Naive B cell (primary cell): ENCODE measurements at regions not wholly inside any gene's neighbourhood (a gene's known extent, or its start where the extent isn't known, plus 50 kb on each side); places are given as distances from the start of the nearest gene placed in this dataset.
"Not testable (repeated sequence)": the region's sequence is repeated elsewhere in the genome, so short reads cannot be mapped to it uniquely, and the experiment has no call there.

Experiments used
- ATAC-seq, 2 donors: fragments of 150-1000 bp; cut with Tn5 transposase; 2 replicates each; pipeline ENCODE4 v1.10.0; 2021; ENCODE audit warnings: low read depth in 2 of 2, mild to moderate bottlenecking in 2 of 2, moderate library complexity in 2 of 2
- DNase-seq: peaks from one replicate; pipeline ENCODE4 v3.0.0; 2022
- H3K27ac Mint-ChIP-seq, 6 donors: one replicate each; pipeline ENCODE4 v1.8.0; 2020 to 2022; ENCODE audit warnings: mild to moderate bottlenecking in 6 of 6, mixed read lengths in 6 of 6, moderate library complexity in 5 of 6, inconsistent platforms in 2 of 6
- H3K27me3 Mint-ChIP-seq, 3 donors: one replicate each; pipeline ENCODE4 v1.8.0; 2021 to 2022; ENCODE audit warnings: mixed read lengths in 3 of 3, mild to moderate bottlenecking in 1 of 3
- H3K36me3 Mint-ChIP-seq, 2 donors: one replicate each; pipeline ENCODE4 v1.8.0; 2020 to 2022; ENCODE audit warnings: mixed read lengths in 2 of 2, inconsistent platforms in 1 of 2, mild to moderate bottlenecking in 1 of 2
- H3K4me1 Mint-ChIP-seq, 3 donors: one replicate each; pipeline ENCODE4 v1.8.0; 2020 to 2022; ENCODE audit warnings: mixed read lengths in 3 of 3, inconsistent platforms in 1 of 3, mild to moderate bottlenecking in 1 of 3, moderate library complexity in 1 of 3
- H3K4me3 Mint-ChIP-seq, 8 donors: one replicate each; pipeline ENCODE4 v1.8.0; 2020 to 2022; ENCODE audit warnings: mild to moderate bottlenecking in 8 of 8, mixed read lengths in 8 of 8, moderate library complexity in 8 of 8, inconsistent platforms in 2 of 8
- H3K9me3 Mint-ChIP-seq, 7 donors: one replicate each; pipeline ENCODE4 v1.8.0; 2020 to 2022; ENCODE audit warnings: mixed read lengths in 7 of 7, mild to moderate bottlenecking in 5 of 7, inconsistent platforms in 2 of 7, moderate library complexity in 1 of 7

GRCh38 chr7:149642589-149642988 is 130.8 kb downstream of the ZNF467 start:
- no peak for ATAC-seq
- no peak overlapping the region for H3K4me3 Mint-ChIP-seq
- no peaks in the 10 kb centered on the region for H3K4me1 Mint-ChIP-seq
- no peak overlapping the region for H3K27ac Mint-ChIP-seq
- peaks cover 25 to 37% (median 36%) of the 10 kb centered on the region in 3 donors for H3K27me3 Mint-ChIP-seq
- DNase-seq, result no peak
- no peaks in the 10 kb centered on the region for H3K9me3 Mint-ChIP-seq
- no peaks in the 10 kb centered on the region for H3K36me3 Mint-ChIP-seq

GRCh38 chr7:149638566-149639320 is 134.6 kb downstream of the ZNF467 start:
- ATAC-seq, result no peak
- Mint-ChIP-seq H3K36me3 (no peaks in the 10 kb centered on the region), H3K4me3 (no peak overlapping the region), H3K27ac (peak overlapping the region in 1 of 6 donors; percentile 68), H3K27me3 (peaks cover 35 to 41% (median 38%) of the 10 kb centered on the region in 3 donors), H3K4me1 (no peaks in the 10 kb centered on the region), H3K9me3 (peaks cover 0 to 2% (median 0%) of the 10 kb centered on the region in 7 donors)
- DNase-seq, result no peak

DNA sequence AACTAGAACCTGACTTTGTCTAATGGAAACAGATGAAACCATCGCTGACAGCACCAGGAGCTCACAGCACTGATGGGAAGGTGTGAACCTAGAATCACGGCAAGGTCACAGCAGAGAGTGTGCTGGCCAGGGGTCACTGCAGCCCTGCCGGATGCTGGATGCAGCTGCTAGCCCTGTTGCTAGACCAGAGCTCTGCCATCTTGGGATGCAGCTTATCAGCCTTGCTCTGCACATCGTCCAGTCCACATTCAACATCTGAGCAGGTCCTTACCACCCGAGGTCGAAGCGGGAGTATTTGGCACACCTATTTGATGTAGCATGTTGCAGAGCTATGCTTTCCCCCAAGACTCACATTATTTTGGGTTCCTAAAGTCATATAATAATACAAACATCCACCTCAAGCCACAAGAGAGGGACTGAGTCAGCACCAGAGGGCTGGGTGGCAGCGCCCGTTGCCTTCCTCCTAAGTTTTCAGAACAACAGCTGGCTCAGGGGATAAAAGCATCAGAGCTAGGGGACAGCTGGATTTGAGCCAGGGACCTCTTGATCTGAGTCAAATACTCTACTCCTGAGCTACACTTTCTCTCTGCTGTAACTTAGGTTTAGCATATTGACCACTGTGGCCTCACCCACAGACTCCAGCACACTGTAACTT is 135.3 kb downstream of the ZNF467 start:
- Mint-ChIP-seq H3K4me3 (no peak overlapping the region), H3K9me3 (peaks cover 0 to 2% (median 0%) of the 10 kb centered on the region in 7 donors), H3K36me3 (no peaks in the 10 kb centered on the region), H3K27ac (peak overlapping the region in 1 of 6 donors; percentile 68), H3K27me3 (peaks cover 38 to 45% (median 39%) of the 10 kb centered on the region in 3 donors), H3K4me1 (no peaks in the 10 kb centered on the region)
- no peak for ATAC-seq
- no peak for DNase-seq

DNA sequence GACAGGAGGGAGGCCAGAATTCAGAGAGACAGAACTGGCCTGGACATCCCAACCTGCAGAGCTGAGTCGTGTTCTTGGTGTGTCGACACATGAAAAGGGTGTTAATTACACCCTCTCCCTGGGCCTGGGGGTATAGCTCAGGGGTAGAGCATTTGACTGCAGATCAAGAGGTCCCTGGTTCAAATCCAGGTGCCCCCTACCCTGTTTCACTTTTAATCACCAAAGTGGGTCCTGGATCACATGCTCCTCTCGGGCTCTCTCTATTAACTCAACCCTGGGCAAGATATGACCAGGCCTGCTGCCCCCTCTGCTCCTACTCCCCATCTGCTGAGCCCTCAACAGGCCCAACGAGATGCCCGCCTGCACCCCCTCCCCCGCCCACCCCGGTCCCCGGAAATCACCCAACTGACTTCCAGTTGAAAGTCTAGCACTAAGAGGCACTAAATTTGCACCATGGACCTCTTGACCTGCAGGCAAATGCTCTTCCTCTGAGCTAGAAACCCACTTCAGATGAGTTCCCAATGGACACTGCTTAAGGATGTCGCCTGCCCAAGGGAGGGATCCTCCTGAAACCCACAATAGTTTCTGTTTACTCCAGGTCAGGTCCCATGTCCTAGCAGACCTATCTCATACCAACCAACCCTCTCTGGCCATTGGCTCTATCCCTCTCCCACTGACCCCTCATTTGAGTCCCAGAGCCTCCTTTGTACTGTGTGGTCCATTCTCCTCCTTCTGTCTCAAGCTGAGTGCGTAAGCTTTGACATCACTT is 137.6 kb downstream of the ZNF467 start:
- H3K9me3 Mint-ChIP-seq, result peaks cover 0 to 2% (median 0%) of the 10 kb centered on the region in 7 donors
- peaks cover 30 to 40% (median 39%) of the 10 kb centered on the region in 3 donors for H3K27me3 Mint-ChIP-seq
- ATAC-seq (no peak), DNase-seq (no peak)
- H3K36me3 Mint-ChIP-seq, result no peaks in the 10 kb centered on the region
- no peak overlapping the region for H3K4me3 Mint-ChIP-seq
- no peak overlapping the region for H3K27ac Mint-ChIP-seq
- H3K4me1 Mint-ChIP-seq, result no peaks in the 10 kb centered on the region

GRCh38 chr7:149633976-149634945 is 136.7 kb upstream of the ZNF746 start:
- ATAC-seq (no peak), DNase-seq (no peak)
- H3K4me3 Mint-ChIP-seq, result no peak overlapping the region
- no peaks in the 10 kb centered on the region for H3K36me3 Mint-ChIP-seq
- H3K27ac Mint-ChIP-seq, result peak overlapping the region in 1 of 6 donors; percentile 49
- H3K4me1 Mint-ChIP-seq, result no peaks in the 10 kb centered on the region
- H3K9me3 Mint-ChIP-seq, result peaks cover 0 to 2% (median 0%) of the 10 kb centered on the region in 7 donors
- peaks cover 27 to 38% (median 38%) of the 10 kb centered on the region in 3 donors for H3K27me3 Mint-ChIP-seq

DNA sequence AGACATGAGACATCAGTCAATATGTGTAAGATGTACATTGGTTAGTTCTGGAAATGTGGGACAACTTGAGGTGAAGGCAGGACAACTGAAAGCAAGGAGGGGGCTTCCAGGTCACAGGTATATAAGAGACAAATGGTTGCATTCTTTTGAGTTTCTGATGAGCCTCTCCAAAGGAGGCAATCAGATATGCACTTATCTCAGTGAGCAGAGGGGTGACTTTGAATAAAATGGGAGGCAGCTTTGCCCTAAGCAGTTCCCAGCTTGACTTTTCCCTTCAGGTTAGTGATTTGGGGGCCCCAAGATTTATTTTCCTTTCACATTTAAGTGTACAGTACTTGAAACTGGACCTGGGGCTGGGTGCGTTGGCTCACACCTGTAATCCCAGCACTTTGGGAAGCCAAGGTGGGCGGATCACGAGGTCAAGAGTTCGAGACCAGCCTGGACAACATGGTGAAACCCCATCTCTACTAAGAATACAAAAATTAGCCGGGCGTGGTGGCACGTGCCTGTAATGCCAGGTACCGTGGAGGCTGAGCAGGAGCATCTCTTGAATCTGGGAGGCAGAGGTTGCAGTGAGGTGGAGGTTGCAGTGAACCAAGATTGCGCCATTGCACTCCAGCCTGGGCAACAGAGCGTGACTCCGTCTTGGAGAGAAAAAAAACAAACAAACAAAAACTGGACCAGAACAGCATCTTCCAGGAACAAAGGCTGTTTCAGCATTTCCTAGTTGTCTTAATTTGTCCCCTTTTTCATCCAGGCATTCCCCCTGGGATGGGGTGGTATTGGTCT is 130.9 kb upstream of the ZNF746 start:
- Mint-ChIP-seq H3K4me1 (peaks cover 5 to 11% (median 6%) of the 10 kb centered on the region in 3 donors), H3K27me3 (peaks cover 7 to 20% (median 10%) of the 10 kb centered on the region in 3 donors)
- H3K27ac Mint-ChIP-seq, H3K9me3 Mint-ChIP-seq, H3K4me3 Mint-ChIP-seq, H3K36me3 Mint-ChIP-seq, DNase-seq, ATAC-seq: not testable (repeated sequence)

- Mint-ChIP-seq H3K27ac (no peak overlapping the region), H3K36me3 (no peaks in the 10 kb centered on the region), H3K9me3 (no peaks in the 10 kb centered on the region), H3K4me3 (peak overlapping the region in 1 of 8 donors; percentile 34), H3K27me3 (peaks cover 4 to 20% (median 7%) of the 10 kb centered on the region in 3 donors), H3K4me1 (peaks cover 10 to 18% (median 12%) of the 10 kb centered on the region in 3 donors)
- DNase-seq (no peak), ATAC-seq (no peak)
Measured at GRCh38 chr7:149627911-149628310, 130.3 kb upstream of the ZNF746 start.

GRCh38 chr7:149626972-149627371 is 129.4 kb upstream of the ZNF746 start:
- Mint-ChIP-seq H3K9me3 (no peaks in the 10 kb centered on the region), H3K4me3 (no peak overlapping the region), H3K4me1 (peaks cover 19 to 27% (median 22%) of the 10 kb centered on the region in 3 donors), H3K27me3 (peaks cover 4 to 20% (median 7%) of the 10 kb centered on the region in 3 donors), H3K27ac (no peak overlapping the region), H3K36me3 (no peaks in the 10 kb centered on the region)
- no peak for ATAC-seq
- no peak for DNase-seq

DNA sequence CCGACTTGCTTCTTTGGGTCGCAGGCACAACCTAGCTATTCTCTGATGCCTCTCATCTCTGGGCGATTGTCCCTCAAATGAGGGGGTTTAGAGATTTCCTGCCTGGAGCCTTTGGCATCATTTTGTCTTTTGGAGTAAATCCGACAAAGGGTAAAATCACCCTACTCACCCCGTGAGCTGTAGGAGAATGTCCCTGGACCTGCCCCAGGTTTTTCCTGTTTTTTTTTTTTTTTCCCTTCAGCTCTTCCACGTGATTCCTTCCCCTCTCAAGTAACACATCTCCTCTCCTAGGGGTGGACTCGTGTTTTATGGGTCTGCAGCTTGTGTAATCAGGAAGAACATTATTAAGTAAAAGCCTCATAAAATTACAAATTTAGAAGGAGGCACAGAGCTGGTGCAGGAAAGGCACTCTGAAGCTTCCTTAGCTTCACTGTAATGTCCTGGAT is 128.4 kb upstream of the ZNF746 start:
- DNase-seq (no peak), ATAC-seq (no peak)
- peaks cover 27 to 35% (median 32%) of the 10 kb centered on the region in 3 donors for H3K4me1 Mint-ChIP-seq
- H3K4me3 Mint-ChIP-seq, result peak overlapping the region in 7 of 8 donors; percentile 39 to 99 (median 91)
- H3K27ac Mint-ChIP-seq, result peak overlapping the region in 1 of 6 donors; percentile 90
- no peaks in the 10 kb centered on the region for H3K9me3 Mint-ChIP-seq
- peaks cover 4 to 20% (median 7%) of the 10 kb centered on the region in 3 donors for H3K27me3 Mint-ChIP-seq
- H3K36me3 Mint-ChIP-seq, result no peaks in the 10 kb centered on the region

GRCh38 chr7:149625340-149625946 is 127.8 kb upstream of the ZNF746 start:
- Mint-ChIP-seq H3K4me3 (peak overlapping the region; percentile 73 to 99 (median 91)), H3K27ac (peak overlapping the region in 3 of 6 donors; percentile 80 to 94 (median 90)), H3K36me3 (peaks cover 0 to 3% of the 10 kb centered on the region in 2 donors), H3K4me1 (peaks cover 27 to 39% (median 35%) of the 10 kb centered on the region in 3 donors), H3K9me3 (no peaks in the 10 kb centered on the region), H3K27me3 (peaks cover 4 to 20% (median 7%) of the 10 kb centered on the region in 3 donors)
- peak in 1 of 2 donors; percentile 17 for ATAC-seq
- DNase-seq, result peak; percentile 45
